Activated CD8-positive, alpha-beta T cell treated with anti-CD3 and anti-CD28 coated beads, Interleukin-2, amount 10 ng/mL, durations not matched to agents 7 days and 5 days (primary cell): ENCODE measurements at regions not wholly inside any gene's neighbourhood (a gene's known extent, or its start where the extent isn't known, plus 50 kb on each side); places are given as distances from the start of the nearest gene placed in this dataset.

Experiments
- ATAC-seq: fragments of 150-1000 bp; cut with Tn5 transposase; one replicate; pipeline ENCODE4 v1.10.0; 2021; ENCODE audit warnings: moderate library complexity
- CTCF ChIA-PET: fragments of 350-600 bp; sonication (Branson Sonifier 250); formaldehyde crosslinking; loops from one replicate; lab custom pipeline; 2021; ENCODE audit warnings: antibody characterized with exemption; lab: Charles Lee
- POLR2A ChIA-PET: fragments of 350-600 bp; sonication (Branson Sonifier 250); formaldehyde crosslinking; loops from one replicate; lab custom pipeline; 2021; ENCODE audit warnings: antibody characterized with exemption; lab: Charles Lee
- DNase-seq: peaks from one replicate; pipeline ENCODE4 v3.0.0-alpha.2; 2020
- H3K27ac Mint-ChIP-seq: one replicate; pipeline ENCODE4 v1.8.0; 2021; ENCODE audit warnings: mild to moderate bottlenecking, mixed read lengths
- H3K27me3 Mint-ChIP-seq: one replicate; pipeline ENCODE4 v1.8.0; 2021; ENCODE audit warnings: low read depth, mixed read lengths
- H3K36me3 Mint-ChIP-seq: one replicate; pipeline ENCODE4 v1.8.0; 2021; ENCODE audit warnings: low read depth, mixed read lengths
- H3K4me1 Mint-ChIP-seq: one replicate; pipeline ENCODE4 v1.8.0; 2021; ENCODE audit warnings: low read depth, mixed read lengths
- H3K4me3 Mint-ChIP-seq: one replicate; pipeline ENCODE4 v1.8.0; 2021; ENCODE audit warnings: mild to moderate bottlenecking, mixed read lengths
- H3K9me3 Mint-ChIP-seq: one replicate; pipeline ENCODE4 v1.8.0; 2022; ENCODE audit warnings: mixed read lengths; ENCODE audit not compliant: insufficient read depth

GRCh38 chr14:65794674-65795279, 382.2 kb downstream of the FUT8 start:
- CTCF ChIA-PET: interaction anchor here (2.7 kb wide), 1 partner anchor 30 kb away, joined by 16 read pairs; no protein-coding TSS in a partner anchor
- POLR2A ChIA-PET: no interaction called here
- no peaks in the 10 kb centered on the region for H3K9me3 Mint-ChIP-seq
- no peak for ATAC-seq
- no peak overlapping the region for H3K27ac Mint-ChIP-seq
- no peak for DNase-seq
- no peak overlapping the region for H3K4me3 Mint-ChIP-seq
- H3K4me1 Mint-ChIP-seq: no peaks in the 10 kb centered on the region
- H3K27me3 Mint-ChIP-seq: peaks cover 16% of the 10 kb centered on the region
- H3K36me3 Mint-ChIP-seq: no peaks in the 10 kb centered on the region

GRCh38 chr14:65798216-65798615, 385.7 kb downstream of the FUT8 start:
- POLR2A ChIA-PET: no interaction called here
- Mint-ChIP-seq H3K4me1 (no peaks in the 10 kb centered on the region), H3K27ac (no peak overlapping the region), H3K27me3 (peaks cover 16% of the 10 kb centered on the region), H3K4me3 (no peak overlapping the region), H3K9me3 (no peaks in the 10 kb centered on the region), H3K36me3 (no peaks in the 10 kb centered on the region)
- no peak for ATAC-seq
- CTCF ChIA-PET: no interaction called here
- no peak for DNase-seq

- DNase-seq: no peak
- H3K27ac Mint-ChIP-seq: no peak overlapping the region
- POLR2A ChIA-PET: no interaction called here
- H3K4me1 Mint-ChIP-seq: no peaks in the 10 kb centered on the region
- H3K9me3 Mint-ChIP-seq: no peaks in the 10 kb centered on the region
- peaks cover 15% of the 10 kb centered on the region for H3K27me3 Mint-ChIP-seq
- CTCF ChIA-PET: interaction anchor here (0.7 kb wide), 1 partner anchor 288 kb away, joined by 3 read pairs; no protein-coding TSS in a partner anchor
- ATAC-seq: no peak
- no peaks in the 10 kb centered on the region for H3K36me3 Mint-ChIP-seq
- no peak overlapping the region for H3K4me3 Mint-ChIP-seq
Measured at GRCh38 chr14:65800694-65801093, 388.2 kb downstream of the FUT8 start.

- Mint-ChIP-seq H3K4me3 (no peak overlapping the region), H3K27ac (no peak overlapping the region), H3K36me3 (no peaks in the 10 kb centered on the region), H3K9me3 (no peaks in the 10 kb centered on the region), H3K27me3 (peaks cover 7% of the 10 kb centered on the region), H3K4me1 (no peaks in the 10 kb centered on the region)
- CTCF ChIA-PET: interaction anchor here (0.7 kb wide), 1 partner anchor 183 kb away, joined by 3 read pairs; no protein-coding TSS in a partner anchor
- DNase-seq (no peak), ATAC-seq (no peak)
- POLR2A ChIA-PET: no interaction called here
Measured at GRCh38 chr14:65802196-65802595, 389.7 kb downstream of the FUT8 start.

GRCh38 chr14:65803885-65804284, 391.4 kb downstream of the FUT8 start:
- CTCF ChIA-PET: interaction anchor here (1.0 to 1.3 kb wide), 2 partner anchors 21 to 157 kb away, joined by 3 to 7 read pairs; no protein-coding TSS in a partner anchor
- no peaks in the 10 kb centered on the region for H3K27me3 Mint-ChIP-seq
- DNase-seq: no peak
- H3K4me3 Mint-ChIP-seq: no peak overlapping the region
- no peaks in the 10 kb centered on the region for H3K9me3 Mint-ChIP-seq
- POLR2A ChIA-PET: no interaction called here
- no peak overlapping the region for H3K27ac Mint-ChIP-seq
- ATAC-seq: no peak
- H3K4me1 Mint-ChIP-seq: no peaks in the 10 kb centered on the region
- no peaks in the 10 kb centered on the region for H3K36me3 Mint-ChIP-seq

- CTCF ChIA-PET: interaction anchor here (1.0 to 1.3 kb wide), 2 partner anchors 20 to 156 kb away, joined by 3 to 7 read pairs; no protein-coding TSS in a partner anchor
- Mint-ChIP-seq H3K27ac (no peak overlapping the region), H3K4me1 (no peaks in the 10 kb centered on the region), H3K9me3 (no peaks in the 10 kb centered on the region), H3K4me3 (no peak overlapping the region), H3K27me3 (no peaks in the 10 kb centered on the region), H3K36me3 (no peaks in the 10 kb centered on the region)
- POLR2A ChIA-PET: no interaction called here
- no peak for DNase-seq
- ATAC-seq: no peak
Measured at GRCh38 chr14:65804439-65805112, 392.0 kb downstream of the FUT8 start.

GRCh38 chr14:65805113-65805473, 392.6 kb downstream of the FUT8 start:
- H3K9me3 Mint-ChIP-seq: no peaks in the 10 kb centered on the region

GRCh38 chr14:65808390-65808789, 395.9 kb downstream of the FUT8 start:
- Mint-ChIP-seq H3K27me3 (peaks cover 10% of the 10 kb centered on the region), H3K36me3 (no peaks in the 10 kb centered on the region), H3K4me1 (no peaks in the 10 kb centered on the region), H3K9me3 (no peaks in the 10 kb centered on the region), H3K27ac (no peak overlapping the region), H3K4me3 (no peak overlapping the region)
- CTCF ChIA-PET: interaction anchor here (0.6 to 1.7 kb wide), 2 partner anchors 16 to 152 kb away, joined by 3 to 7 read pairs; no protein-coding TSS in a partner anchor
- POLR2A ChIA-PET: no interaction called here
- ATAC-seq (no peak), DNase-seq (no peak)

More at GRCh38 chr14:65805113-65805473, 392.6 kb downstream of the FUT8 start:
- H3K36me3 Mint-ChIP-seq: no peaks in the 10 kb centered on the region
- DNase-seq (no peak), ATAC-seq (no peak)
- POLR2A ChIA-PET: no interaction called here
- CTCF ChIA-PET: interaction anchor here (1.0 kb wide), 1 partner anchor 19 kb away, joined by 7 read pairs; no protein-coding TSS in a partner anchor
- no peak overlapping the region for H3K27ac Mint-ChIP-seq
- no peaks in the 10 kb centered on the region for H3K4me1 Mint-ChIP-seq
- no peak overlapping the region for H3K4me3 Mint-ChIP-seq
- no peaks in the 10 kb centered on the region for H3K27me3 Mint-ChIP-seq

- H3K9me3 Mint-ChIP-seq: no peaks in the 10 kb centered on the region
- no peak for DNase-seq
- peaks cover 10% of the 10 kb centered on the region for H3K27me3 Mint-ChIP-seq
- H3K27ac Mint-ChIP-seq: no peak overlapping the region
- H3K4me1 Mint-ChIP-seq: no peaks in the 10 kb centered on the region
- H3K4me3 Mint-ChIP-seq: no peak overlapping the region
- CTCF ChIA-PET: interaction anchor here (2.6 kb wide), 1 partner anchor 14 kb away, joined by 13 read pairs; no protein-coding TSS in a partner anchor
- ATAC-seq: no peak
- POLR2A ChIA-PET: no interaction called here
- no peaks in the 10 kb centered on the region for H3K36me3 Mint-ChIP-seq
Measured at GRCh38 chr14:65810322-65810721, 397.8 kb downstream of the FUT8 start.

GRCh38 chr14:65813760-65814384, 401.3 kb downstream of the FUT8 start:
- Mint-ChIP-seq H3K9me3 (no peaks in the 10 kb centered on the region), H3K27ac (no peak overlapping the region), H3K4me1 (no peaks in the 10 kb centered on the region)

GRCh38 chr14:65815127-65815526, 402.6 kb downstream of the FUT8 start:
- POLR2A ChIA-PET: no interaction called here
- H3K27me3 Mint-ChIP-seq: peaks cover 10% of the 10 kb centered on the region
- no peak overlapping the region for H3K4me3 Mint-ChIP-seq
- no peaks in the 10 kb centered on the region for H3K4me1 Mint-ChIP-seq
- DNase-seq (no peak), ATAC-seq (no peak)
- no peaks in the 10 kb centered on the region for H3K9me3 Mint-ChIP-seq
- CTCF ChIA-PET: interaction anchor here (0.7 to 1.5 kb wide), 6 partner anchors 10 to 401 kb away, joined by 3 to 15 read pairs (median 4); no protein-coding TSS in a partner anchor
- H3K36me3 Mint-ChIP-seq: no peaks in the 10 kb centered on the region
- no peak overlapping the region for H3K27ac Mint-ChIP-seq

More at GRCh38 chr14:65813760-65814384, 401.3 kb downstream of the FUT8 start:
- ATAC-seq (no peak), DNase-seq (no peak)
- ChIA-PET POLR2A (no interaction called here), CTCF (interaction anchor here (1.3 kb wide), 1 partner anchor 399 kb away, joined by 4 read pairs; no protein-coding TSS in a partner anchor)
- H3K36me3 Mint-ChIP-seq: no peaks in the 10 kb centered on the region
- peaks cover 10% of the 10 kb centered on the region for H3K27me3 Mint-ChIP-seq
- no peak overlapping the region for H3K4me3 Mint-ChIP-seq
